ENCODE measurements at regions not wholly inside any gene's neighbourhood (a gene's known extent, or its start where the extent isn't known, plus 50 kb on each side); places are given as distances from the start of the nearest gene placed in this dataset.

DNA sequence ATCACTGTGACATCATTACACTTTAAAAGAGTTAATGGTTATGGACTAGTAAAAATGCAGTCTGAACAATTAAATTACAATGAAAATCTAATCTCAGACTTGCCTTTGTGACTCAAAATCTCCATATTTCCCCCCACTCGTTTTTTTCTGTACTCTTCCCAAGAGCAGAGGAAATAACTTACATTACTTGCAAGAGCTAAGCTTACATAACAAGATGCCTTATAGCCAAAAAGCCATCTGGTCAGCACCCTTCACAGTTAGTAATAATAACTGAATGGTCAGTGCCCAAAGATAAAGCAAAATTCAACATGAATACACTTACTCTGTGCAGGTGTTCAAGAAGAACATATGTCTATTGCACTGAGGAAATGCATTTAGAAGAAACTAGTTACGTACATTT is 1381.5 kb upstream of the CELF2 start:
- no peak for DNase-seq (ENCODE audit: extremely low read depth in 1 of 2, low read depth in 1 of 2)

DNA sequence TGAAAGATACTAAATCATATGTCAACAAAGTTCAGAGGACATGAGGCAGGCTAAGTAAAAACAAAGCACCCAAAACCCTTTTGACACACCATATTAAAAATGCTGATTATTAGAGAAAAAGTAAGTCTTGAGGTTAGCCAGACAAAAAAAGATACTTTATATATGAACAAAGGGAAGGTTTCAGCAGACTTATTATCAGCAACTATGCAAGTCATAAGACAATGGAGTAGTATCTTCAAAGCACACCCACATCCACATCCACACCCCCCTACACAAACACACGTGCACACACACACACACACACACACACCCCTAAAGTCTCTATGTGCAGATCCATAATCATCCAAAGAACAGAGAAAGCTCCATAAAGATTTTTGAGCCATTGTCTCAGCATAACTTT is 1373.9 kb upstream of the CELF2 start:
- DNase-seq (ENCODE audit: extremely low read depth in 1 of 2, low read depth in 1 of 2) = no peak

DNA sequence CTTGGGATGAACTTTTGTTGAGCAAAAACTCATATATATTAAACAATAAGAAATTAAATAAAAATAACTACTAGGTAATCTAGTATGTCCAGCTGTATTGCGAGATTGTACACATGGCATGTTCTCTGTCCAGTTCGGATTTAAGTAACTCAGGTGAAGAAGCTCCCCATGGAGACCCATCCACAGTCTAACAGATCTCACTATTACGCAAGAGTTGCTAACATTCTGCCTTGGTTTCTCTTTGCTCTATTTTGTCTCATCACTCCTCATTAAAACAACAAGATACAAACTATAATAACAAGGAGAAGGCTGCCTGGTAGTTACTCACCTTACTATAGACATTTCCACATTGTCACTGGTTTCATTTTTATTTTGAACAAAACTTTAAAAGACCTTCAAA is 1372.3 kb upstream of the CELF2 start:
- DNase-seq (ENCODE audit: extremely low read depth in 1 of 2, low read depth in 1 of 2) = no peak

DNA sequence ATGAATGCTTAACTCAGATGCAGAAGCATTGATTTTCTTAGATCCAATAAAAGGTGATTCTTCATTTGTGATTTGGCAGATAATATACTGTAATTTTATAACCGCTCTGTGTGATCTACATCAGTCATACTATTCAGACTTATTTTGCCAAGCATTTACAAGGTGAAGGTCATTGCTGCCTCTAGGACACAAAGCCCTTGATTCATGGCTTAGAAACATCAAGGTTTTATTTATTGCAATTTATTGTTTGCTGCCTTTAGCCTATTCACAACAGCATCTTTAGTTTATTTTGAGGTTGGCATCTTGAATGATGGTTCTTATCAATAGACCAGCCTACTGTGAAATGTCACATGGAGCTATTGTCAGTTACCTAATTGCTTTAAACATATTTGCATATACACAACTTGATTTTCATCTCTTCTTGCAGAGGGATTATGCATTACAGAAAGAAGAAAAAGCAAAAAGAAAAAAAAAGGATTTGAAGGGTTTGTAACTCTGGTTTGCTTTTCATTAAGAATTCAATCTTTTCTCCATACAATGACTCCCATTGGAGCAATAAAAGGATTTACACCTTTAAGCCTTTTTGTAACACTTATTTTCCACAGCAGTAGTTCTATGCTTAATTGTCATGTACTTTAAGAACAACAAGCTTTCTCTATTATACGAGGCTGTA is 1371.6 kb upstream of the CELF2 start:
- DNase-seq (ENCODE audit: extremely low read depth in 1 of 2, low read depth in 1 of 2) = no peak

DNA sequence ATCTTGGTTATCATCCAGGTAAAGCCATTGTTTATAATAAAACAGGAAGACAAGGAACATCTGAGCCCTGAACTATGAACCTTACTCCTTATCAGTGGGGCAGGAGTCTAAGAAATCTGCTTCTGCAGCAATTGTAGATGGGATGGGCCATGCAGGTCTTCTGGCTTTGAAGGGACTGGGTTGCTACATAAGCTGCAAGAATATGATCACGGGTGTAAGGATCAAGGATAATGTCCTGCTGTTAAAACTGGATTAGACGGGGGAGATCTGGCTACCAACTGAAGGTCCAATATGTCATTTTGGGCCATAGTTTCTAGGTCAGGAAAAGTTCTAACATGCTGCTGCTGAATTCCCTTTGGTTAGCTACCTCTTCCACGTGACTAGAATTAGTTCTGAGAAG is 1363.4 kb upstream of the CELF2 start:
- DNase-seq (ENCODE audit: extremely low read depth in 1 of 2, low read depth in 1 of 2) = no peak

DNA sequence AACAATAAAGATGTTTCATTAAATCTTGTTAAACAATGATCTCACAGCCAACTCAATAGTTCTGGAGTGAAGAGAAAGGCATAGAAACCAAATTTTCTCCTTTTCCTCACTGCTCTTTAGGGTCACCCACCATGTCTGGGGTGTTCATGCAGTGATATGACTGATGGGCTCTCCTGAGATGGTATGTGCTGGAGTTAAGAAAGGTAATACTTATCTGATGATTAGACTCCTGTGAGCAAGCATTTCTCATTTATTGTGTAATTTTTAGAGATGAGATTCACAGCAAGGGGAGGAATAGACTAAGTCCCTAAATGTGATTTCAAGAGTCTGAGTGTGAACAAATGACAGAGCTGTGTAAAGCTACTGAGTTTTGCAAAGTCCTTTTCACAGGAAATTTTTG is 1361.3 kb upstream of the CELF2 start:
- no peak for DNase-seq (ENCODE audit: extremely low read depth in 1 of 2, low read depth in 1 of 2)

DNA sequence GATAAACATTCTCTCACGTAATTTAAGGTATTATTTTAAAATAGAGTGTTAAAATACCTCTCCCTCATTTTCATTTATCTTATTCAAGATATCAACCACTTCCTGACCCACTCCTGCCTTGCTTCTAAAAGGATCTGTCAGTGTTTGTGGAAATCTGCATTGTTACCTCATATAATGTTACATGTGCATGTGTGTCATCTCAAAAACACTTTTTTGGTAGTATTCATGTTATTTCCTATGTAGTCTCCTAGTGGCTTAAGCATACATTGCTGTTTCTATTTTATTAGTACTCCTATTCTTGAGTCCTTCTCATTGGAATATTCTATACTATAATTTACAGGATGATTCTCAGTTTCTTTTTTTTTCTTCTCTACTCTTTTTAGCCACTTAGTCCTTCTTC is 1360.7 kb upstream of the CELF2 start:
- no peak for DNase-seq (ENCODE audit: extremely low read depth in 1 of 2, low read depth in 1 of 2)

DNA sequence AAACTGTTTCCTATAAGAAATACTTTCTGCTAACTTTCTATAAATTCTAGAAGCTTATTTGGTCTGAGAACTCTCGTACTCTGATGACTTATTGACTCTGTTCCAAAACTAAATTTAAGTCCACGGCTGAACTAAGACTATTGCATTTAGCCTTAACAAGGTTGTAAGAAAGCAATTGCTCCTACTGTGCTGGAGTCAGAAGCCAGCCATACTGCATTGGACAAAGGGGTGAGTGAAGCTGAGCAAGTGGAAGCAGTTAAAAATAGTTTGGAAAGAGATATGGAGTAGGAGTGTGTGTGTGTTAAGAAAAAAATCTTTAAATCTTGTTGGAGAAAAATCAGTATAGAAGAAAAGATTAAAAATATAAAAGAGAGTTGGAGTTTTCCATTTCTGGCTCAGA is 1360.1 kb upstream of the CELF2 start:
- no peak for DNase-seq (ENCODE audit: extremely low read depth in 1 of 2, low read depth in 1 of 2)

DNA sequence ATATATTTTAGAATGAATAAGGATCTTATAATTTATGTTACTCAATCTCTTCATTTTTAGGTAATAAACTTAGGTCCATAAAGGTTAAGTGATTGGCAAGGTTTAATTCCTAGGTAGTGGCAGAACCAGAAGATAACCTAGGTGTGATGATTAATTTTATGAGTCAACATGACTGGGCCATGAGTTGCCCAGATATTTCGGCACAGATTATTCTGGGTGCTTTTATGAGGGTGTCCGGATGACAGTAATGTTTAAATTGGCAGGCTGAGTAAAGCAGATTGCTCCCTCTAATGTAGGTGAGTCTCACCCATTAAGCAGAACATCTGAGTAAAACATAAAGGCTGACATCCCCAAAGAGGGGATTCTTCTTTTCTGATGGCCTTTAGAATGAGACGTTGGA is 1349.3 kb upstream of the CELF2 start:
- no peak for DNase-seq (ENCODE audit: extremely low read depth in 1 of 2, low read depth in 1 of 2)

DNA sequence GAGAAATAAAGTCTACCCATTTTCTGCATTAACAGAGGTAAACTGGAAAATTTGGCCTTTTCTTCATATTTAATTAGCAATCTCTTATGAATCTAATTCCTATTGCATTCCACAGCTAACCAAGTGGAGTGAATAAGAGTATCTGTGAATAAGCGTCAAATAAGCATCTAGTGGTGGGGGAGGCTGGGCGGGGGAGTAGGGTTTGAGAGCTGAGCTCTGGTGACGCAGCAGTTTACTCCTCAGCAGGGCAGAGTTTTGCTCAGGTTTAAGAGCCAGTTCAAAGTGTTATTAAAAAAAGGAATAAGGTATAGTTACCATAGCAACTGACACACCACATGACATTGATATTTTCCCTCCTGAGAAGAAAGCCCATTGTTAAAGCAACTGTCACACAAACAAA is 1346.8 kb upstream of the CELF2 start:
- no peak for DNase-seq (ENCODE audit: extremely low read depth in 1 of 2, low read depth in 1 of 2)

DNA sequence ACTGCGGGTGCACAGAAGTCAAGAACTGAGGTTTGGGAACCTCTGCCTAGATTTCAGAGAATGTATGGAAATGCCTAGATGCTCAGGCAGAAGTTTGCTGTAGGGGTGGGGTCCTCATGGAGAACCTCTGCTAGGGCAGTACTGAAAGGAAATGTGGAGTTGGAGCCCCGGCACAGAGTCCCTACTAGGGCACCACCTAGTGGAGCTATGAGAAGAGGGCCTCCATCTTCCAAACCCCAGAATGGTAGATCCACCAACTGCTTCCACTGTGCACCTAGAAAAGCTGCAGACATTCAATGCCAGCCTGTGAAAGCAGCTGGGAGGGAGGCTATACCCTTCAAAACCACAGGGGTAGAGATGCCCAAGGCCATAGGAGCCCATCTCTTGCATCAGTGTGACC is 1336.0 kb upstream of the CELF2 start:
- no peak for DNase-seq (ENCODE audit: extremely low read depth in 1 of 2, low read depth in 1 of 2)

DNA sequence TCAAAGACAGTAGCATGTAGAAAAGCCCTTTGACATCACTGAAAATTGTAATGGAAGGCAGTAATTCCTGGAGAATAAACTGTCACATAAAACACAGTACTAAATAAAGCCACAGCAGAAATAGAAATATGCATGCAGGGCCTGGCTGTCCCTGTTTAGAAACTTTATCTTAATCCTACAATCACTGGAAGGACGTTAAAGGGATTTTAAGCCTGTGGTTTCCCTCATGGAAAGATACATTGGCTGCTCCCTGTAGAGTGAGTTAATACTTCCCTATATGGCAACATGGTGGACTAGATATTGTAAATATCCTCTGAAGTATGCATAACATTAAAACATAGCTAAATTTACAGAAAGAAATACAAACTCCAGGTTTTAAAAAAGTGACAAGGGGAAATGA is 1334.9 kb upstream of the CELF2 start:
- DNase-seq (ENCODE audit: extremely low read depth in 1 of 2, low read depth in 1 of 2) = no peak

DNA sequence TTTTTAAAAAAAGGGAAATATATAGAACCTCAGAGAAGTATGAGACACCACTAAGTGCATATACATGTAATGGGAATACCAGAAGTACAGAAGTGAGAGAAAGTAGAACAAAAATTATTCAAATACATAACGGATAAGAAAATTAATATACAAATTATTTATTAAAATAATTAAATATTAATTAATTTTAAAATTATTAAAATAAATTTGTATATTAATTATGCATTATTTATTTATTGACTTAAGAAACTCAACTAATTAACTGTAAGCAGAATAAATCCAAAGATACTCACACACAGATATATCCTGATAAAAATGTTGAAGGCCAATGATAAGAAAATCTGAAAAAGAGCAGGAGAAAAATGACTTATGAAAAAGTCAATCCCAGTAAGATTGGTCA is 1333.5 kb upstream of the CELF2 start:
- DNase-seq (ENCODE audit: extremely low read depth in 1 of 2, low read depth in 1 of 2) = no peak

DNA sequence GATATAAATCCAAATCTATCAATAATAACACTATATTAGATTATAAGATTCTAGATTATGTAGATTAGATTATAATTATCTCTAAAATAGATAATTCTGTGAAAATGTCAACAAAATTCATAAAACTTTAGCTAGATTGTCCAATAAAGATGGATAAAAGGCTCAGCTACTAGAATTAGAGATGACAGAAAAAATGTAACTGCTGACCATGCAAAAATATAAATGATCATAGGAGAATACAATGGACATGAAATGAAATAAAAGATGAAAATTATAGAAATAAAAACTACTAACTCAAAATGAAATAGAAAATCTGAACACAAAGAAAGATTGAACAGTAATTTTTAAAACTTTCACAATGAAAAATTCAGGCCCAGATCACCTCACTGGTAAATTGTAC is 1332.1 kb upstream of the CELF2 start:
- no peak for DNase-seq (ENCODE audit: extremely low read depth in 1 of 2, low read depth in 1 of 2)

DNA sequence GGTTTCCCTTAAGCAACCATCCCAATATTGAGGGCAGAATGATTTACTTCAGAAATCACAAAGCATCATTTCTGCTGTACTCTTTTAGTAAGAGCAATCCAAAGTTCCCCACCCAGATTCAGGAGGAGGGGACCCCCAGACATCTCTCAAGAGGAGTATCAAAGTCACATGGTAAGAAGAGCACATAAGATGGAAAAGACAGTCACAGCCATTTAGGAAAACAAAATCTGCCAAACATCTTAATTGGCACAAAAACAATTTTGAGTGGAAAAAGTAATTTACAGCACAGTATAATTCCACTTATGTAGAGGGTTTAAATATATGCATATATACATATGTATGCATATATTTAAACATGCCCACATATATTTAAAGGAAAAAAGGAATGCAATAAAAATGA is 1329.0 kb upstream of the CELF2 start:
- DNase-seq (ENCODE audit: extremely low read depth in 1 of 2, low read depth in 1 of 2) = no peak

DNA sequence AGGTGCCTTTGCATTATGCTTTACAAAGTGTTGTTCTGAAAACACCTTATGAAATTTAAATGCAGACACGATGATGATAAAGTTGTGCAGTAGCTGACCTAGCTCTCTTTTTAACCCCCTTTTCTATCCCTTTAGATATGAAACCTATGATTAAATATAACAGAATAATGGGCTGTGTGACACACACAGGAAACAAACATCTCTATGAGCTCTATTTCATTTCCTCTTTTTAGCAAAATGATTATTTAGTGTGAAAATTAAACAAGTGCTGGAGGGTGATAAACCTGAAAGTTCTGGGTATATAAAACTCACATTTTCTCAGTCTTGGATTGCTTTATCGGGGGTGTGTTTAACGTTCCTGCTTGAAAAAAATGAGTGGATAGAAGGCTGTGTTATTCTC is 1310.5 kb upstream of the CELF2 start:
- DNase-seq (ENCODE audit: extremely low read depth in 1 of 2, low read depth in 1 of 2) = no peak

DNA sequence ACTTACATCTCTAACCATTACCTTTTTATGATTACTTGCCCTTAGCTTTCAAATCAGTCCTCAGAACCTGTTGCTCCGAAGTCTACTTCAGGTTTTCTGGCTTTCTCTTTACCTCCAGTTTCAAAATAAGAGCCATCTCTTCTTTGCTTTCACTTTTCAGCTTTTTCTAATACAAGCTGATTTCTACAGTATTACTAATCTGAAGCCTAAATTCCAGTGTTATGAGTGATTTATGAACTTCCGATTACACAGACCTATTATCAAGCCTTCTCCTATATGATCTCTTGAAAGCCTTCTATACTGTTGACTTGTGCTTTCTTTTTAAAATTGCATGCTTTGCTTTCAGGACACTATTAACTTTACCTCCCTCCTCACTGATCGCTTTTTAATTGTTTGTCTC is 1307.8 kb upstream of the CELF2 start:
- DNase-seq (ENCODE audit: extremely low read depth in 1 of 2, low read depth in 1 of 2) = no peak

DNA sequence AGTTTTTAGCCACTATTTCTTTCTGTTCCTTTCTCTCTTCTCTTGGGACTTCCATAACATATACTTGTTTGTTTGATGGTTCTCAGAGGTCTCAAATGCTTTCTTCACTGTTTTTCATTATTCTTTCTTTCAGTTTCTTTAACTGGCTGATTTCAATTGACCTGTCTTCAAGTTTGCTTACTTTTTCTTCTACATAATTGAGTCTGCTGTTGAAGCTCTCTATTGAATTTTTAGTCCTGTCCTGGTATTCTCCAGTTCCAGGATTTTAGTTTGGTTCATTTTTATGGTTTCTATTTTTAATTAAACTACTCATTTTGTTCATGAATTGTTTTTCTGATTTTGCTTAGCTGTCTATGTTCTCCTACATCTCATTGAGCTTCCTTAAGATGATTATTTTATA is 1305.3 kb upstream of the CELF2 start:
- no peak for DNase-seq (ENCODE audit: extremely low read depth in 1 of 2, low read depth in 1 of 2)

DNA sequence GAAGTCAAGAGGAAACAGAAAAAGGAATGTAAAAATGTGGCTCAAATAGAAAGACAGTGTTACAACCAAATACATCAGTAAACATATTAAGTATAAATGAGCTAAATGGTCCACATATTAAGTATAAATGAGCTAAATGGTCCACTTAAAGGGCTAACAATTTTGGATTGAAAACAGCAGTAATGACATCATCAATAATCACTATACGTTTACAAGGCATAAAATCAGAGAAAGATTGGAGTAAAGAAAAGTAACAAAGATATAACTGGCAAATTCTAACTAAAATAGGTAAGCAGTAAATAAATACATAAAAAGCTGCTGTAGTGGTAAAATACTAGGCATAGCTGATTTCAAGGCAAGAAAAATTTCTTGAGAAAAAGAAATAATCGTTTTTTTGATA is 1298.4 kb upstream of the CELF2 start:
- DNase-seq (ENCODE audit: extremely low read depth in 1 of 2, low read depth in 1 of 2) = no peak

DNA sequence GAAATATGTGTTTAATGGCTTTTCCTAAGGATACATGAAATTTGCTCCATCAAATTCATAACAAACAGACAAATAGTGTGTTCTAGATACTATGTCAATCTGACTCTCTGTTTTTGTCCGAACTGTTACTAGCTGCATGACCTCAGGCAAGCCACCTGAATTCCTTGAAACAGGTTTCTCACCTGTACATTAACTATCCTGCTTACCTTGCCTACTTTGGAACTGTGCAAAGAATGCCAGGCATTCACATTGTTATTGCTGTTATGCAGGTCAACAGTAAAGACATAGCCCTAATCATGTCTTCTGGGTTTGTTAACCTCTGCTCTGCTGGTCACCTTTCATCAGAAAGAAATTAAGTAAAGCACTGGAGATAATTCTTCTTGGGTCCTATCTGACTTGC is 1283.9 kb upstream of the CELF2 start:
- DNase-seq (ENCODE audit: extremely low read depth in 1 of 2, low read depth in 1 of 2) = no peak

DNA sequence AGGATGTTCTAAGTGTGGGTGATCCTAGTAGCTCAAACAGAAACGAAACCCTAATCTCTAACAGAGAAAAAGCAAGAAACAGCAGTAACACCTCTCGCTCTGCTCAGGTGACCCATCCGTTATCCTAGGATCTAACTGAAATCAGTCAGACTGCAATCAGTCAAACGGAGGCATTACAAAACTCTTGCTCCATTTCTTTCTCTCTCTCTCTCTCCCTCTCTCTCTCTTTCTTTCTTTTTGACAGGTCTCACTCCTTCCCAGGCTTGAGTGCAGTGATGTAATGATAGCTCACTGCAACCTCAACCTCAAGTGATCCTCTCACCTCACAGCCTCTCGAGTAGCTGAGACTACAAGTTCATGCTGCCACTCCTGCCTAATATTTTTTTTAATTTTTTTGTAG is 1283.5 kb upstream of the CELF2 start:
- no peak for DNase-seq (ENCODE audit: extremely low read depth in 1 of 2, low read depth in 1 of 2)

DNA sequence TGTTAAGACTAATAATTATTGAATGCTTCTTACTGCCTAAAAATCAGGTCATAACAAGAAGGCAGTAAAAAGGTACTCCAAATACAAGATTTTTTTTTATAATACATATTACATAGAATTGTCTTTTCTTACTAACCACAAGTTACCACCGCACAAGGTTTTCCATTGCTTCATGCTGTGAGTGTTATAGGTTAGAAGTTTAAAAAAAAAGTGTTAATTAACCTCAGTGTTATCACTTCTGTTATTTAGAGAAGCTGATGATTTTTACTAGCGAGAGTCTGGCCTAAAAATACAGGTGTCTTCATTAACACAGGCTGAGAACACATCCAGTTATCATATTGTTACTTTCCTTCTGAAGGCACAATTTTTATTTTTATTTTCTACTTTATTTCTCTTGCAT is 1281.9 kb upstream of the CELF2 start:
- no peak for DNase-seq (ENCODE audit: extremely low read depth in 1 of 2, low read depth in 1 of 2)

DNA sequence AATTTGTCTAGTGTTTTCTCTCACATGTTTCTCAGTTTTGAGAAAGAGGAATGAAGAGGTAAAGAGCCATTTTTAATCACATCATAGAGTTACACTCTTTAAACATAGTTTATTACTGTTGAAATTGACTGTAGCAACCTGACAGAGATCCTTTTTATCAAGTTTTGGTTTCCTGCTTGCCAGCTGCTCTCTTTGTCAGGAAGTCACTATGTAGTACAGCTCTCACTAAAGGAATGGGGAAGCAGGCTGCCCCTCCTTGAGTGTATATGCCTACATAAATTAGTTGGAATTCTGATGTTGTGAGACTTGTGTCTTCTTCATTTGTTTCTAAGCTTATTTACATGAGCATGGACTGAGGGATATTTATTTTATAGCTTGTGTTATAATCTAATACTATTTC is 1274.0 kb upstream of the CELF2 start:
- DNase-seq (ENCODE audit: extremely low read depth in 1 of 2, low read depth in 1 of 2) = no peak

DNA sequence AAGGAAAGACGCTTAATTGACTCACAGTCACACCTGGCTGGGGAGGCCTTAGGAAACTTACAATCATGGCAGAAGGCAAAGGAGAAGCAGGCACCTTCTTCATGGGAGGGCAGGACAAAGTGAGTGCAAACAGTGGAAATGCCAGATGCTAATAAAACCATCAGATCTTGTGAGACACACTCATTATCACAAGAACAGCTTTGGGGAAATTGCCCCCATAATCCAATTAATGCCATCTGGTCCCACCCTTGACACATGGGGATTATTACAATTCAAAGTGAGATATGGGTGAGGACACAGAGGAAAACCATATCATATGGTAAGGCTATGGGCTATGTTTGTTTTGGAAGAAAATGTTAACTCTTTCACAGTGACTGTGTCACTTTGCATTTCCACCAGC is 1272.5 kb upstream of the CELF2 start:
- no peak for DNase-seq (ENCODE audit: extremely low read depth in 1 of 2, low read depth in 1 of 2)

All from stimulated activated CD8-positive, alpha-beta memory T cell treated with anti-CD3 and anti-CD28 coated beads, Interleukin-7, amount 100 ng/mL, for 48 hours (primary cell).